ENCODE measurements at regions not wholly inside any gene's neighbourhood (a gene's known extent, or its start where the extent isn't known, plus 50 kb on each side); places are given as distances from the start of the nearest gene placed in this dataset.

DNA sequence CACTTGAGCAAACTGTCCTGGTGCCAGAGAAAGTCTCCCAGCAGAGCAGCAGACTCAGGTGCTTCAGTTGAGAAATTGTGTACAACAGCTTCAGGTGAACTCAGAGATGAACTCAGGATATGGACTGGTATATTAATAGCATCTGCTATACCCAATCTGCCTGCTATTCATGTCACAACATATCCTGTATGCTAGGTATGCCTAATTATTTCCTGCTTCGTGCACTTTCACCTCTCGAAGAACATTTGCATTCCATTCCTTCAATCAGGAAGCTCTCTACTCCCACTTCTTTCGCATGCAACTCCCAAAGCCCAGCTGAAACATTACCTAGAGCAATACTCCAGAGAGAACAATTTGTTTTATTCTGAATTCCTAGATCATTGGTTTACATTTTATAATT, 207.7 kb downstream of the KCNA4 start:
- Histone ChIP-seq H3K4me3 (ENCODE audit: low read depth, low read length) (no peak overlapping the region), H3K27ac (no peak overlapping the region), H3K36me3 (no peaks in the 10 kb centered on the region), H3K27me3 (ENCODE audit: insufficient read depth, low read depth, severe bottlenecking) (no peaks in the 10 kb centered on the region), H3K9me3 (ENCODE audit: severe bottlenecking) (no peaks in the 10 kb centered on the region)
- TF ChIP-seq, protein P1, sequence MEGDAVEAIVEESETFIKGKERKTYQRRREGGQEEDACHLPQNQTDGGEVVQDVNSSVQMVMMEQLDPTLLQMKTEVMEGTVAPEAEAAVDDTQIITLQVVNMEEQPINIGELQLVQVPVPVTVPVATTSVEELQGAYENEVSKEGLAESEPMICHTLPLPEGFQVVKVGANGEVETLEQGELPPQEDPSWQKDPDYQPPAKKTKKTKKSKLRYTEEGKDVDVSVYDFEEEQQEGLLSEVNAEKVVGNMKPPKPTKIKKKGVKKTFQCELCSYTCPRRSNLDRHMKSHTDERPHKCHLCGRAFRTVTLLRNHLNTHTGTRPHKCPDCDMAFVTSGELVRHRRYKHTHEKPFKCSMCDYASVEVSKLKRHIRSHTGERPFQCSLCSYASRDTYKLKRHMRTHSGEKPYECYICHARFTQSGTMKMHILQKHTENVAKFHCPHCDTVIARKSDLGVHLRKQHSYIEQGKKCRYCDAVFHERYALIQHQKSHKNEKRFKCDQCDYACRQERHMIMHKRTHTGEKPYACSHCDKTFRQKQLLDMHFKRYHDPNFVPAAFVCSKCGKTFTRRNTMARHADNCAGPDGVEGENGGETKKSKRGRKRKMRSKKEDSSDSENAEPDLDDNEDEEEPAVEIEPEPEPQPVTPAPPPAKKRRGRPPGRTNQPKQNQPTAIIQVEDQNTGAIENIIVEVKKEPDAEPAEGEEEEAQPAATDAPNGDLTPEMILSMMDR (IDR thresholded peaks at IDR 0.05; ENCODE audit: low read depth, low read length) = no peak
- DNase-seq = no peak

DNA sequence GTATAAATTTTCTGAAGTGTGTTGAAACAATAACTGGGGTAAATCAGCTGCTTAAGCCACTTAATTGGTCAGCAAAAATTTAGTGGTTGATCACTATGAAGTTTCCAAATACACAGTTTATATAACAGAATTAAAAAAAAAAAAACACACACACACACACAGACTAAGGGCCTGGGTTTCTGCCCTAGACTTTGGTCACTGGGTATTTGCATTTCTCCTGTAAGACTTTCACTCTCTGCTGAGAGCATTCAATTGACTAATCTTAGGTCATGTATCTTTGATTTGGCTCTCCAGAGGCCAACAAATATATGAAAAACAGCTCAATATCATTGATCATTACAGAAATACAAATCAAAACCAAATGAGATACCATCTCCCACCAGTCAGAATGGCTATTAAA, 214.3 kb downstream of the KCNA4 start:
- TF ChIP-seq, protein P1 (IDR thresholded peaks at IDR 0.05; ENCODE audit: low read depth, low read length) = no peak
- no peaks in the 10 kb centered on the region for H3K27me3 ChIP-seq (ENCODE audit: insufficient read depth, low read depth, severe bottlenecking)
- H3K36me3 ChIP-seq = no peaks in the 10 kb centered on the region
- no peak for DNase-seq
- H3K9me3 ChIP-seq (ENCODE audit: severe bottlenecking) = no peaks in the 10 kb centered on the region
- H3K27ac ChIP-seq = no peak overlapping the region
- no peak overlapping the region for H3K4me3 ChIP-seq (ENCODE audit: low read depth, low read length)

DNA sequence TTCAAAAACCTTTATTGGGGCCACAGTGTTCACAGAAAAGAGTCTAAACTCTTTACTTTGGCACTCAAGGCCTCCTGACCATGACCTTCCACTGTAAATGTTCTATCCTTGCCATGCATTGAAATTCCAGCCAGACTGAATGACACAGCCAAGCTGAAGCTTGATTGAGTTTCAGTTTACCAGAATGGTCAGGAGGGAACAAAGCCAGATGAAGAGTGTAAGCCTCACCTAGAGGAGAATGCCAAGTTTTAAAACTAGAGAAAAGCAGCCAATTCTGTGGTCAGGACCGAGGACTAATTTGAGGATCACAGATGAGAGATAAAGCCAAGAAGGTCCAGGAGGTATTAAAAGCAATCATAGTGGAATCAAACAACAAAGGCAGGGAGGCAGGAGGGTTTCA, 215.3 kb downstream of the KCNA4 start:
- Histone ChIP-seq H3K27ac (no peak overlapping the region), H3K27me3 (ENCODE audit: insufficient read depth, low read depth, severe bottlenecking) (no peaks in the 10 kb centered on the region), H3K4me3 (ENCODE audit: low read depth, low read length) (no peak overlapping the region), H3K36me3 (no peaks in the 10 kb centered on the region), H3K9me3 (ENCODE audit: severe bottlenecking) (no peaks in the 10 kb centered on the region)
- TF ChIP-seq, protein P1 (IDR thresholded peaks at IDR 0.05; ENCODE audit: low read depth, low read length) = no peak
- DNase-seq = no peak

DNA sequence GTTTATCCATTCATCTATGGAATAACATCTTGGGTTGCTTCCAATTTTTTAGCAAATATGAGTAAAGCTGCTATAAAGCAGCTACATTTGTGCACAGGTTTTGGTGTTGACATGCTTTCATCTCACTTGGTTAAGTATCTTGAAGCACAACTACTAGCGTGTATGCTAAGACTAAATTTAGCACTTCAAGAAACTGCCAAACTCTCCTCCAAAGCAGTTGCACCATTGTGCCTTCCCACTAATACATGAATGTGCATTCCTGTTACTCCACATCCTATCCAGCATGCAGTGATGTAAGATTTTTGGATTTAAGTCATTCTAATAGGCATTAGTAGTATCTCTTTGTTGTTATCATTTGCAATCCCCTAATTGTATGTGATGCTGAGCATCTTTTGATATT, 230.7 kb downstream of the KCNA4 start:
- Histone ChIP-seq H3K9me3 (ENCODE audit: severe bottlenecking) (no peaks in the 10 kb centered on the region), H3K27ac (no peak overlapping the region), H3K4me3 (ENCODE audit: low read depth, low read length) (no peak overlapping the region), H3K27me3 (ENCODE audit: insufficient read depth, low read depth, severe bottlenecking) (no peaks in the 10 kb centered on the region), H3K36me3 (no peaks in the 10 kb centered on the region)
- DNase-seq = no peak
- TF ChIP-seq, protein P1 (IDR thresholded peaks at IDR 0.05; ENCODE audit: low read depth, low read length) = no peak

DNA sequence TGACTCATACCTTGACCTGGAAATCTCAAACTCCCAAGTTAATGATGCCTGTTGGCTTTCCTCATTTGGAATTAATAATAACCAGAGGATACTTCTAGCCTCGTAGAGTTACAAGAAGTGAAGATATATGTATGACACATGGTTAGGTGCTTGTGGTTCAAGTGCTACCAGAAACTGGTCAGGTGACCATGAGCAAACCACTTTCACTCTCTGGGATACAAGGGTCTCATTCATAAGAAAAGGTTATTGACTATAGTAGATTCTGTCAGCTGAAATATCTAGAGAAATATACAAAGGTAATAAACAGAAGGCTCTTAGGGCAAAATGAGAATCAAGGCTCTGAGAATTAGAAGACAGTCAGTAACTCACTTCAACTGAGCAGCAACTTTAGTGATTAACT, 233.3 kb downstream of the KCNA4 start:
- TF ChIP-seq, protein P1 (IDR thresholded peaks at IDR 0.05; ENCODE audit: low read depth, low read length) = no peak
- Histone ChIP-seq H3K27ac (no peak overlapping the region), H3K4me3 (ENCODE audit: low read depth, low read length) (no peak overlapping the region), H3K36me3 (no peaks in the 10 kb centered on the region), H3K27me3 (ENCODE audit: insufficient read depth, low read depth, severe bottlenecking) (no peaks in the 10 kb centered on the region), H3K9me3 (ENCODE audit: severe bottlenecking) (no peaks in the 10 kb centered on the region)
- no peak for DNase-seq

DNA sequence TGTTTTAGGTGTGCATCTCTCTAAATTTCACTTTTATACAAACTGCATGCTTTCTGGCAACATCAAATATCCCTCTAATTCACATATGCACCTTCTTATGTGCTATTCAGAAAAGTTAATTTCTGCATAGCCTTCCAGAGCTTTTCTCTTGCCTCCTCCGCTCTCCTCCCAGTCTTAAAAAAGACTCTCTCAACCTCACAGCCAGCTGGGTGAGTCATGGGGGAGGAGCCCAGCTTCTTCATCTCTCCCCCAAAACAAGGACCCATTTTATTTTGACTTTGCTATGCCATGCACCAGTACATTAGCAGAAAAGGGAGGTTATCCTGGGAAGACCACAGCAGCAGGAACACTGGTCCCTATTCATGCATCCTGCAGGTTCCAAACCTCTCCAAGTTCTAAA, 234.4 kb downstream of the KCNA4 start:
- Histone ChIP-seq H3K4me3 (ENCODE audit: low read depth, low read length) (no peak overlapping the region), H3K27ac (no peak overlapping the region), H3K36me3 (no peaks in the 10 kb centered on the region), H3K9me3 (ENCODE audit: severe bottlenecking) (no peaks in the 10 kb centered on the region), H3K27me3 (ENCODE audit: insufficient read depth, low read depth, severe bottlenecking) (no peaks in the 10 kb centered on the region)
- DNase-seq = no peak
- TF ChIP-seq, protein P1 (IDR thresholded peaks at IDR 0.05; ENCODE audit: low read depth, low read length) = no peak
